Transverse colon (tissue), 4 donors: ENCODE measurements at regions not wholly inside any gene's neighbourhood (a gene's known extent, or its start where the extent isn't known, plus 50 kb on each side); places are given as distances from the start of the nearest gene placed in this dataset.

ENCODE experiments used
- CTCF ChIP-seq, 5 experiments: fragments of 200-600 bp in 3 of 5; fragments of 450-650 bp in 2 of 5; sonication (generic) in 3 of 5; IDR thresholded peaks; 1 replicate in 2 of 5; 2 replicates in 3 of 5; pipeline ENCODE4 v1.5.1; 2016 to 2017; ENCODE audit warnings: antibody characterized with exemption in 5 of 5, inconsistent platforms in 3 of 5, mild to moderate bottlenecking in 2 of 5, moderate library complexity in 1 of 5
- EP300 ChIP-seq: sonication (generic); formaldehyde crosslinking; IDR thresholded peaks from one replicate; pipeline ENCODE4 v1.6.1; 2017; ENCODE audit warnings: antibody characterized with exemption, low read depth
- POLR2A ChIP-seq: fragments of 450-650 bp; IDR thresholded peaks from one replicate; pipeline ENCODE4 v1.6.1; 2016; ENCODE audit warnings: antibody characterized with exemption, mild to moderate bottlenecking, moderate library complexity
- POLR2AphosphoS5 ChIP-seq, 3 donors: sonication (generic); formaldehyde crosslinking; IDR thresholded peaks; one replicate each; pipeline ENCODE4 v1.6.1; 2016; ENCODE audit warnings: antibody characterized with exemption in 3 of 3

DNA sequence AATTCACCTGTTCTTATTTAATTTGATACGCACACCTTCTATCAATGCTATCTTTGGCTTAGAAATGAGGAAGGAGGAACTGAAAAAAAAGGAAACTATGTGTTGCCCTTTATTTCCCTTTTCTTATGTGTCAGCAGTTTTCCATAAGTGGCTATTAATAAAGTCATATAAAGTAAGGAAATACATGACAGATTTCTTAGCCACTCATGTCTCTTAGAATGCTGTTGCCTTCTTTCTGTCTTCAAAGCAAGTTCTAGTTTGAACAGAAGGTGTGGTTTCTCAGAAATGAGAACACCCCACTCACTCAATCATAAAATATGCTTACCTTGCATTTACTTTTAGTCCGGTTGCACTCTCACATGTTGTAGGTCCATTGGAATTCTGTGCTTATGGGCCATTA lies 640.5 kb upstream of the GRM7 start:
- TF ChIP-seq POLR2A (no peak), POLR2AphosphoS5 (IDR thresholded peaks at IDR 0.05) (no peak), CTCF (IDR thresholded peaks at IDR 0.05) (no peak), EP300 (no peak)
